SK-N-SH (cell line): ENCODE measurements at regions not wholly inside any gene's neighbourhood (a gene's known extent, or its start where the extent isn't known, plus 50 kb on each side); places are given as distances from the start of the nearest gene placed in this dataset.

Experiments used
- CTCF ChIA-PET: fragments of 300-600, 350-600 bp; formaldehyde crosslinking; extraction: SDS; loops from one replicate; lab custom pipeline; 2021; lab: Yijun Ruan, JAX
- POLR2A ChIA-PET: fragments of 350-600 bp; sonication (Branson Sonifier 250); formaldehyde crosslinking; extraction: SDS; loops from one replicate; lab custom pipeline; 2020; ENCODE audit warnings: antibody characterized with exemption, inconsistent platforms; lab: Yijun Ruan, JAX
- DNase-seq: peaks from one replicate; pipeline ENCODE4 v3.0.0; 2012
- H2AFZ ChIP-seq: fragments of 200-600 bp; sonication (generic); 2 replicates; pipeline ENCODE4 v1.8.1; 2016; ENCODE audit warnings: antibody characterized with exemption, mild to moderate bottlenecking, low read depth
- H3F3A ChIP-seq: fragments of 200-600 bp; sonication (generic); replicated peaks from 2 replicates; pipeline ENCODE3; 2016; ENCODE audit warnings: antibody characterized with exemption, mild to moderate bottlenecking; ENCODE audit not compliant: insufficient read depth
- H3K27ac ChIP-seq, 2 experiments: fragments of 200-500 bp in 1 of 2; fragments of 200-600 bp in 1 of 2; sonication (Bioruptor generic) in 1 of 2; sonication (generic), shearing (Covaris generic) in 1 of 2; 2 replicates each; pipeline versions ENCODE4 v1.5.1 to v1.6.1; 2014 to 2016; ENCODE audit warnings: low read depth in 2 of 2, inconsistent platforms in 1 of 2, low read length in 1 of 2, mild to moderate bottlenecking in 1 of 2, mixed read lengths in 1 of 2
- H3K27me3 ChIP-seq: fragments of 200-600 bp; sonication (generic), shearing (Covaris generic); 2 replicates; pipeline ENCODE4 v1.6.1; 2016; ENCODE audit warnings: mixed run types; ENCODE audit not compliant: insufficient read depth
- H3K36me3 ChIP-seq, 2 experiments: fragments of 200-500 bp in 1 of 2; fragments of 200-600 bp in 1 of 2; sonication (Bioruptor generic) in 1 of 2; sonication (generic) in 1 of 2; replicated peaks in 1 of 2; 2 replicates each; pipeline versions ENCODE3 to v1.5.1; 2014 to 2016; ENCODE audit warnings: low read length in 1 of 2, mild to moderate bottlenecking in 1 of 2; ENCODE audit not compliant: insufficient read depth in 2 of 2, control insufficient read depth in 1 of 2
- H3K4me1 ChIP-seq, 2 experiments: fragments of 200-500 bp in 1 of 2; fragments of 200-600 bp in 1 of 2; sonication (Bioruptor generic) in 1 of 2; sonication (generic), shearing (Covaris generic) in 1 of 2; 2 replicates each; pipeline versions ENCODE4 v1.5.1 to v1.6.1; 2014 to 2016; ENCODE audit warnings: low read depth in 1 of 2, low read length in 1 of 2, mixed run types in 1 of 2; ENCODE audit not compliant: insufficient read depth in 2 of 2, control insufficient read depth in 1 of 2
- H3K4me2 ChIP-seq: fragments of 200-600 bp; sonication (generic), shearing (Covaris generic); 2 replicates; pipeline ENCODE4 v1.6.1; 2017; ENCODE audit warnings: mixed run types
- H3K4me3 ChIP-seq, 2 experiments: fragments of 200-500 bp in 1 of 2; fragments of 200-600 bp in 1 of 2; sonication (Bioruptor generic) in 1 of 2; sonication (generic), shearing (Covaris generic) in 1 of 2; 2 replicates each; pipeline versions ENCODE4 v1.5.1 to v1.8.1; 2014 to 2016; ENCODE audit warnings: low read depth in 2 of 2, inconsistent platforms in 1 of 2, low read length in 1 of 2, mild to moderate bottlenecking in 1 of 2, mixed read lengths in 1 of 2, moderate library complexity in 1 of 2
- H3K79me2 ChIP-seq: fragments of 200-600 bp; sonication (generic); 2 replicates; pipeline ENCODE4 v1.8.1; 2017; ENCODE audit warnings: mild to moderate bottlenecking; ENCODE audit not compliant: insufficient read depth
- H3K9ac ChIP-seq: fragments of 200-600 bp; sonication (generic); 2 replicates; pipeline ENCODE4 v1.6.1; 2017; ENCODE audit warnings: mixed run types
- H3K9me2 ChIP-seq: fragments of 200-600 bp; sonication (generic); 2 replicates; pipeline ENCODE4 v1.6.1; 2017; ENCODE audit warnings: mixed run types
- H3K9me3 ChIP-seq: fragments of 200-600 bp; sonication (generic); 2 replicates; pipeline ENCODE4 v1.6.1; 2017; ENCODE audit warnings: mixed run types, mild to moderate bottlenecking, moderate library complexity
- H4K20me1 ChIP-seq: fragments of 200-600 bp; sonication (generic); 2 replicates; pipeline ENCODE4 v1.6.1; 2017; ENCODE audit warnings: mild to moderate bottlenecking, mixed run types; ENCODE audit not compliant: insufficient read depth
- CTCF ChIP-seq: fragments of 200-600 bp; sonication (generic); IDR thresholded peaks from 2 replicates; pipeline ENCODE4 v1.6.1; 2017; ENCODE audit warnings: antibody characterized with exemption, mild to moderate bottlenecking, moderate library complexity
- EP300 ChIP-seq, 2 experiments: IDR thresholded peaks; 2 replicates each; pipeline versions ENCODE4 v1.4.0 to v1.6.1; 2012; ENCODE audit warnings: borderline replicate concordance in 1 of 2, low read depth in 1 of 2, low read length in 1 of 2
- EZH2phosphoT487 ChIP-seq: fragments of 200-600 bp; sonication (generic); IDR thresholded peaks from 2 replicates; pipeline ENCODE4 v1.6.1; 2017; ENCODE audit warnings: low read depth, mixed run types, mild to moderate bottlenecking, antibody characterized with exemption, moderate library complexity, borderline replicate concordance
- FOSL2 ChIP-seq: IDR thresholded peaks from 2 replicates; pipeline ENCODE4 v1.4.0; 2012; ENCODE audit warnings: low read depth, mild to moderate bottlenecking, moderate library complexity, borderline replicate concordance
- GABPA ChIP-seq: IDR thresholded peaks from 2 replicates; pipeline ENCODE4 v1.4.0; 2012; ENCODE audit warnings: low read depth, mild to moderate bottlenecking
- GATA2 ChIP-seq: sonication (generic); formaldehyde crosslinking; IDR thresholded peaks from 2 replicates; pipeline ENCODE4 v1.5.0; 2020; ENCODE audit warnings: mild to moderate bottlenecking, missing genetic modification reagents
- MAX ChIP-seq: IDR thresholded peaks from 2 replicates; pipeline ENCODE4 v1.4.0; 2012; ENCODE audit warnings: low read depth
- MXI1 ChIP-seq: IDR thresholded peaks from 2 replicates; pipeline ENCODE4 v1.6.1; 2012; ENCODE audit warnings: mild to moderate bottlenecking, low read depth, low read length, improper control_type of control experiment
- PBX3 ChIP-seq: IDR thresholded peaks from 2 replicates; pipeline ENCODE4; 2012
- POLR2AphosphoS5 ChIP-seq: IDR thresholded peaks from 2 replicates; pipeline ENCODE4 v1.6.1; 2012; ENCODE audit warnings: low read depth, low read length
- RAD21 ChIP-seq: IDR thresholded peaks from 2 replicates; pipeline ENCODE4 v1.6.1; 2012; ENCODE audit warnings: mild to moderate bottlenecking, low read length
- RCOR1 ChIP-seq: fragments of 150-350 bp; IDR thresholded peaks from 2 replicates; pipeline ENCODE4 v1.6.1; 2017; ENCODE audit warnings: antibody characterized with exemption, low read length
- RFX5 ChIP-seq: IDR thresholded peaks from 2 replicates; pipeline ENCODE4 v1.6.1; 2012; ENCODE audit warnings: mild to moderate bottlenecking, improper control_type of control experiment, low read length
- SMC3 ChIP-seq: IDR thresholded peaks from 2 replicates; pipeline ENCODE4 v1.6.1; 2012; ENCODE audit warnings: low read depth, low read length, improper control_type of control experiment
- TAF1 ChIP-seq: IDR thresholded peaks from 2 replicates; pipeline ENCODE4 v1.6.1; 2012; ENCODE audit warnings: low read depth, mild to moderate bottlenecking, low read length, moderate library complexity, borderline replicate concordance
- TCF12 ChIP-seq: IDR thresholded peaks from 2 replicates; pipeline ENCODE4 v1.4.0; 2012
- TEAD4 ChIP-seq: IDR thresholded peaks from 2 replicates; pipeline ENCODE4 v1.4.0; 2012; ENCODE audit warnings: mild to moderate bottlenecking, borderline replicate concordance; ENCODE audit not compliant: insufficient read depth
- USF2 ChIP-seq: fragments of 150-350 bp; IDR thresholded peaks from 2 replicates; pipeline ENCODE4 v1.6.1; 2017; ENCODE audit warnings: antibody characterized with exemption, low read length, low read depth, borderline replicate concordance
- ZBTB33 ChIP-seq: IDR thresholded peaks from 2 replicates; pipeline ENCODE4 v1.4.0; 2012; ENCODE audit warnings: low read depth, borderline replicate concordance
- WGBS: methylation state at CpG from one replicate; pipeline ENCODE4 v1.1.6; 2017; ENCODE audit warnings: low lambda C conversion rate; 5-methylcytosine and 5-hydroxymethylcytosine counted together

GRCh38 chr1:239250353-239251035 is 135.9 kb upstream of the CHRM3 start:
- no peak overlapping the region for H3K9ac ChIP-seq
- 30% methylated on average over 5 of the region's 5 CpGs for WGBS
- no peaks in the 10 kb centered on the region for H3K79me2 ChIP-seq
- no peak overlapping the region for H3K4me3 ChIP-seq
- ChIA-PET POLR2A (no interaction called here), CTCF (interaction anchor here (0.7 kb wide), 1 partner anchor 11 kb away, joined by 3 read pairs; no protein-coding TSS in a partner anchor)
- no peak overlapping the region for H2AFZ ChIP-seq
- no peaks in the 10 kb centered on the region for H3K9me2 ChIP-seq
- H3K4me1 ChIP-seq: no peaks in the 10 kb centered on the region
- no peaks in the 10 kb centered on the region for H4K20me1 ChIP-seq
- no peaks in the 10 kb centered on the region; the same call in 1 of the 2 replicates for H3K9me3 ChIP-seq
- no peaks in the 10 kb centered on the region for H3F3A ChIP-seq
- H3K36me3 ChIP-seq: no peaks in the 10 kb centered on the region
- no peak overlapping the region for H3K27ac ChIP-seq
- TF ChIP-seq POLR2AphosphoS5 (no peak), GATA2 (CRISPR knock-in tag) (no peak), ZBTB33 (no peak), TCF12 (no peak), TAF1 (no peak), TEAD4 (no peak), RFX5 (no peak), CTCF (no peak), GABPA (no peak), EZH2phosphoT487 (no peak), RCOR1 (no peak), MAX (no peak), RAD21 (no peak), PBX3 (no peak), MXI1 (no peak), USF2 (no peak), FOSL2 (no peak), SMC3 (no peak), EP300 (IDR thresholded peaks at IDR 0.05; ENCODE audit: borderline replicate concordance in 1 of 2, low read depth in 1 of 2, low read length in 1 of 2) (no peak)
- H3K4me2 ChIP-seq: no peak overlapping the region
- DNase-seq: no peak
- no peaks in the 10 kb centered on the region for H3K27me3 ChIP-seq
